ENCODE measurements at regions not wholly inside any gene's neighbourhood (a gene's known extent, or its start where the extent isn't known, plus 50 kb on each side); places are given as distances from the start of the nearest gene placed in this dataset.

- Histone ChIP-seq H3K9me3 (no peaks in the 10 kb centered on the region), H3K27ac (no peak overlapping the region), H3K4me3 (no peak overlapping the region), H3K4me1 (no peaks in the 10 kb centered on the region), H3K27me3 (no peaks in the 10 kb centered on the region), H3K36me3 (no peaks in the 10 kb centered on the region)
- DNase-seq: no peak
- TF ChIP-seq, protein P1, sequence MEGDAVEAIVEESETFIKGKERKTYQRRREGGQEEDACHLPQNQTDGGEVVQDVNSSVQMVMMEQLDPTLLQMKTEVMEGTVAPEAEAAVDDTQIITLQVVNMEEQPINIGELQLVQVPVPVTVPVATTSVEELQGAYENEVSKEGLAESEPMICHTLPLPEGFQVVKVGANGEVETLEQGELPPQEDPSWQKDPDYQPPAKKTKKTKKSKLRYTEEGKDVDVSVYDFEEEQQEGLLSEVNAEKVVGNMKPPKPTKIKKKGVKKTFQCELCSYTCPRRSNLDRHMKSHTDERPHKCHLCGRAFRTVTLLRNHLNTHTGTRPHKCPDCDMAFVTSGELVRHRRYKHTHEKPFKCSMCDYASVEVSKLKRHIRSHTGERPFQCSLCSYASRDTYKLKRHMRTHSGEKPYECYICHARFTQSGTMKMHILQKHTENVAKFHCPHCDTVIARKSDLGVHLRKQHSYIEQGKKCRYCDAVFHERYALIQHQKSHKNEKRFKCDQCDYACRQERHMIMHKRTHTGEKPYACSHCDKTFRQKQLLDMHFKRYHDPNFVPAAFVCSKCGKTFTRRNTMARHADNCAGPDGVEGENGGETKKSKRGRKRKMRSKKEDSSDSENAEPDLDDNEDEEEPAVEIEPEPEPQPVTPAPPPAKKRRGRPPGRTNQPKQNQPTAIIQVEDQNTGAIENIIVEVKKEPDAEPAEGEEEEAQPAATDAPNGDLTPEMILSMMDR (IDR thresholded peaks at IDR 0.05): no peak
- TF ChIP-seq POLR2A (IDR thresholded peaks at IDR 0.05): no peak
- intact Hi-C loops (cut with DNase I; ENCODE audit: low total_unique reads): no loop called here
These were observed 279.8 kb upstream of the NETO1 start for GRCh38 chr18:73147590-73147989.

DNA sequence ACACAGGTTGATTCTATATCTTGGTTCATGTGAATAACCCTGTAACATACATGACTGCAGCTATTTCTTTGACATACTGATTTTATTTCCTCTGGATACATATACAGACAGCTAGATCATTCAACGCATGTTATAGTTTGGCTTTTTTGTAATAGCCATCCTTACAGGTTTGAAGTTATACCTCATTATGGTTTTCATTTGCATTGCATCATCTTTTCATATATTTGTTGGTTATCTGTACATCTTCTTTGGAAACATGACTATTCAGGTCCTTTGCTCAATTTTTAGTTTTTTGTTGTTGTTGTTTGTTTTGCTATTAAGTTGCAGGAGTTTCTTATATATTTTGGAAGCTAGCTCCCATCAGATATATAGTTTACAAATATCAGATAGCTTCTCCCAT lies 276.2 kb upstream of the NETO1 start:
- Histone ChIP-seq H3K9me3 (no peaks in the 10 kb centered on the region), H3K4me3 (no peak overlapping the region)

GRCh38 chr18:73136134-73136533 lies 268.3 kb upstream of the NETO1 start:
- H3K4me1 ChIP-seq: no peaks in the 10 kb centered on the region
- no peaks in the 10 kb centered on the region for H3K9me3 ChIP-seq
- H3K27ac ChIP-seq: no peak overlapping the region
- H3K4me3 ChIP-seq: no peak overlapping the region
- no peaks in the 10 kb centered on the region for H3K36me3 ChIP-seq
- no peak for TF ChIP-seq POLR2A (IDR thresholded peaks at IDR 0.05)
- TF ChIP-seq, protein P1 (IDR thresholded peaks at IDR 0.05): peak in 1 of 4 experiments; percentile 3
- no peak for DNase-seq
- no peaks in the 10 kb centered on the region for H3K27me3 ChIP-seq
- intact Hi-C loops (cut with DNase I; ENCODE audit: low total_unique reads): no loop called here

More for the DNA sequence above, 276.2 kb upstream of the NETO1 start:
- Histone ChIP-seq H3K36me3 (no peaks in the 10 kb centered on the region), H3K27ac (no peak overlapping the region), H3K4me1 (no peaks in the 10 kb centered on the region), H3K27me3 (no peaks in the 10 kb centered on the region)
- DNase-seq: no peak
- TF ChIP-seq POLR2A (IDR thresholded peaks at IDR 0.05): no peak
- TF ChIP-seq, protein P1 (IDR thresholded peaks at IDR 0.05): no peak
- intact Hi-C loops (cut with DNase I; ENCODE audit: low total_unique reads): no loop called here

DNA sequence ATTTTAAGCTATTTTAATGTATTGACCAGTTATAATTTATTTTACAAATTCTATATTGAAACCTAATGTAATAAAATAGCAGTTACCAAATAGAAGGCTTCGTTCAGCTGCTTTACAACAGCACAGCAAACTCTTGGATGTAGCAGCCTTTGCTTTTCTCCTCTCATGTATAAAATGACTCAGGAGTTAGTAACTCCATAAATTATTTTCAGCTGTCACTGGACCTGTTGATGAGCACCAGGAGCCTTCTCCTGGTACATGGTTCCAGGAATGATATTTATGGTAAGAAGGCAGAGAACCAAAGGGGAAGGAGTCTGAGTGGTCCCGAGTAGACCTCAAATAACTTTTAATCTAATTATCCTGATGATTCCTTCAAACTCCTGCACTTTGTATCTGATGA lies 256.4 kb upstream of the NETO1 start:
- H3K27me3 ChIP-seq: no peaks in the 10 kb centered on the region
- H3K4me3 ChIP-seq: no peak overlapping the region
- TF ChIP-seq, protein P1 (IDR thresholded peaks at IDR 0.05): no peak
- no peak for TF ChIP-seq POLR2A (IDR thresholded peaks at IDR 0.05)
- DNase-seq: no peak
- no peaks in the 10 kb centered on the region for H3K36me3 ChIP-seq
- no peaks in the 10 kb centered on the region for H3K9me3 ChIP-seq
- no peak overlapping the region for H3K27ac ChIP-seq
- no peaks in the 10 kb centered on the region for H3K4me1 ChIP-seq
- intact Hi-C loops (cut with DNase I; ENCODE audit: low total_unique reads): no loop called here

- Histone ChIP-seq H3K9me3 (no peaks in the 10 kb centered on the region), H3K36me3 (no peaks in the 10 kb centered on the region), H3K4me3 (no peak overlapping the region), H3K4me1 (no peaks in the 10 kb centered on the region), H3K27ac (no peak overlapping the region), H3K27me3 (no peaks in the 10 kb centered on the region)
- DNase-seq: no peak
- TF ChIP-seq POLR2A (IDR thresholded peaks at IDR 0.05): no peak
- TF ChIP-seq, protein P1 (IDR thresholded peaks at IDR 0.05): no peak
- intact Hi-C loops (cut with DNase I; ENCODE audit: low total_unique reads): no loop called here
These were observed 253.4 kb upstream of the NETO1 start for GRCh38 chr18:73121207-73121606.
